WTC11 (cell line): ENCODE measurements at regions not wholly inside any gene's neighbourhood (a gene's known extent, or its start where the extent isn't known, plus 50 kb on each side); places are given as distances from the start of the nearest gene placed in this dataset.
A peak's percentile ranks its signal among the peaks of the same experiment; 100 is the strongest.

ENCODE experiments used
- ATAC-seq: fragments of 200-7000 bp; cut with Tn5 transposase; 2 replicates; pipeline ENCODE4 v1.10.0; 2021; ENCODE audit warnings: mild to moderate bottlenecking, moderate library complexity
- CTCF ChIA-PET: fragments of 300-600 bp; sonication (Branson Sonifier 250); formaldehyde crosslinking; loops from one replicate; lab custom pipeline; 2021; ENCODE audit warnings: antibody characterized with exemption; lab: Charles Lee
- POLR2A ChIA-PET: fragments of 350-600 bp; sonication (Branson Sonifier 250); formaldehyde crosslinking; loops from one replicate; lab custom pipeline; 2021; ENCODE audit warnings: antibody characterized with exemption; lab: Charles Lee
- DNase-seq: peaks from one replicate; pipeline ENCODE4 v3.0.0; 2021; ENCODE audit warnings: low spot score
- H3K27ac Mint-ChIP-seq: 2 replicates; pipeline ENCODE4 v1.8.0; 2021; ENCODE audit warnings: mixed read lengths
- H3K27me3 Mint-ChIP-seq: 2 replicates; pipeline ENCODE4 v1.8.0; 2021; ENCODE audit warnings: low read depth, mild to moderate bottlenecking, moderate library complexity, mixed read lengths
- H3K36me3 Mint-ChIP-seq: 2 replicates; pipeline ENCODE4 v1.8.0; 2021; ENCODE audit warnings: mixed read lengths
- H3K4me1 Mint-ChIP-seq: 2 replicates; pipeline ENCODE4 v1.8.0; 2022; ENCODE audit warnings: mixed read lengths
- H3K4me3 Mint-ChIP-seq: 2 replicates; pipeline ENCODE4 v1.8.0; 2021; ENCODE audit warnings: mild to moderate bottlenecking, moderate library complexity, mixed read lengths
- H3K9me3 Mint-ChIP-seq: 2 replicates; pipeline ENCODE4 v1.8.0; 2021; ENCODE audit warnings: mixed read lengths
- CREM ChIP-seq: sonication (generic); formaldehyde crosslinking; IDR thresholded peaks from 2 replicates; pipeline ENCODE4 v1.8.1; 2022; ENCODE audit warnings: mild to moderate bottlenecking, missing genetic modification reagents, moderate library complexity
- ETV6 ChIP-seq: sonication (generic); formaldehyde crosslinking; IDR thresholded peaks from 2 replicates; pipeline ENCODE4 v1.8.1; 2022; ENCODE audit warnings: mild to moderate bottlenecking, missing genetic modification reagents
- GRHL2 ChIP-seq: fragments of 250-450 bp; sonication (Bioruptor Pico); IDR thresholded peaks from 2 replicates; pipeline ENCODE4 v1.8.0; 2022; ENCODE audit warnings: mild to moderate bottlenecking, moderate library complexity; ENCODE audit not compliant: insufficient replicate concordance, severe bottlenecking
- NR1H2 ChIP-seq: sonication (generic); formaldehyde crosslinking; IDR thresholded peaks from 2 replicates; pipeline ENCODE4 v1.9.0; 2021; ENCODE audit warnings: mild to moderate bottlenecking, moderate library complexity, missing genetic modification reagents
- ZNF219 ChIP-seq: sonication (generic); formaldehyde crosslinking; IDR thresholded peaks from 2 replicates; pipeline ENCODE4 v1.8.0; 2023; ENCODE audit warnings: missing genetic modification reagents, mild to moderate bottlenecking, borderline replicate concordance
- ZNF396 ChIP-seq: fragments of 250-450 bp; sonication (Bioruptor Pico); IDR thresholded peaks from 2 replicates; pipeline ENCODE4 v1.8.0; 2021; ENCODE audit warnings: mild to moderate bottlenecking, moderate library complexity, borderline replicate concordance
- TF ChIP-seq, protein P1 (sequence below): sonication (generic); formaldehyde crosslinking; IDR thresholded peaks from 2 replicates; pipeline ENCODE4 v1.8.0; 2023; ENCODE audit warnings: missing genetic modification reagents, mild to moderate bottlenecking, borderline replicate concordance
- TF ChIP-seq, protein P2 (sequence below): sonication (generic); formaldehyde crosslinking; IDR thresholded peaks from 2 replicates; pipeline ENCODE4 v1.8.1; 2023; ENCODE audit warnings: mild to moderate bottlenecking, missing genetic modification reagents, borderline replicate concordance
- TF ChIP-seq, protein P3 (sequence below): fragments of 250-450 bp; sonication (Bioruptor Pico); IDR thresholded peaks from 2 replicates; pipeline ENCODE4 v1.9.0; 2021; ENCODE audit warnings: moderate library complexity, mild to moderate bottlenecking, inconsistent platforms, borderline replicate concordance
- TF ChIP-seq, protein P4 (sequence below): sonication (generic); formaldehyde crosslinking; IDR thresholded peaks from 2 replicates; pipeline ENCODE4 v1.8.1; 2022; ENCODE audit warnings: low read depth, mild to moderate bottlenecking, moderate library complexity, missing genetic modification reagents, borderline replicate concordance
- TF ChIP-seq, protein P5 (sequence below): sonication (generic); formaldehyde crosslinking; IDR thresholded peaks from 2 replicates; pipeline ENCODE4 v1.8.1; 2022; ENCODE audit warnings: mild to moderate bottlenecking, moderate library complexity, missing genetic modification reagents
- TF ChIP-seq, protein P6 (sequence below): sonication (generic); formaldehyde crosslinking; conservative IDR thresholded peaks from 2 replicates; pipeline ENCODE4 v1.8.1; 2023; ENCODE audit warnings: mild to moderate bottlenecking, low read depth, missing genetic modification reagents, moderate library complexity
- TF ChIP-seq, protein P7 (sequence below): sonication (generic); formaldehyde crosslinking; IDR thresholded peaks from 2 replicates; pipeline ENCODE4 v1.8.1; 2023; ENCODE audit warnings: mild to moderate bottlenecking, missing genetic modification reagents, moderate library complexity
- TF ChIP-seq, protein P8 (sequence below): sonication (generic); formaldehyde crosslinking; IDR thresholded peaks from 2 replicates; pipeline ENCODE4 v1.8.1; 2023; ENCODE audit warnings: mild to moderate bottlenecking, missing genetic modification reagents
- TF ChIP-seq, protein P9 (sequence below): sonication (generic); formaldehyde crosslinking; IDR thresholded peaks from 2 replicates; pipeline ENCODE4 v1.8.0; 2022; ENCODE audit warnings: mild to moderate bottlenecking, missing genetic modification reagents

DNA sequence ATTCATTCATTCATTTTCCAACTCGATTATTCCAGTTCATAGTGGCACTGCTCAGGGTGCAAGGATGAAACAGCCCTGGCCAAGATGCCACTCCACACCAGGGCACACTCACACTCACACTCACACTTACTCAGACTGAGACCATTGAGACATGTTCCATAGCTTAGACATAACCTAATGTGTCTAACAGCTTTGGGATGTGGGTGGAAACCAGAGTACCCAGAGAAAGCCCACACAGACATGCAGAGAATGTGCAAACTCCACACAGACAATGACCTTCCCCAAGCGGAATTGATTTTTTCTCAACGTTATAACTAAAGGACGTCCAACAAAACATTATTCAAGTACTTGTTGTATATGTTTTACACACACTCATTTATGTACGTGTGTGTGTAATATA is 1363.5 kb downstream of the EFNA5 start (continued):
- TF ChIP-seq, protein P1, sequence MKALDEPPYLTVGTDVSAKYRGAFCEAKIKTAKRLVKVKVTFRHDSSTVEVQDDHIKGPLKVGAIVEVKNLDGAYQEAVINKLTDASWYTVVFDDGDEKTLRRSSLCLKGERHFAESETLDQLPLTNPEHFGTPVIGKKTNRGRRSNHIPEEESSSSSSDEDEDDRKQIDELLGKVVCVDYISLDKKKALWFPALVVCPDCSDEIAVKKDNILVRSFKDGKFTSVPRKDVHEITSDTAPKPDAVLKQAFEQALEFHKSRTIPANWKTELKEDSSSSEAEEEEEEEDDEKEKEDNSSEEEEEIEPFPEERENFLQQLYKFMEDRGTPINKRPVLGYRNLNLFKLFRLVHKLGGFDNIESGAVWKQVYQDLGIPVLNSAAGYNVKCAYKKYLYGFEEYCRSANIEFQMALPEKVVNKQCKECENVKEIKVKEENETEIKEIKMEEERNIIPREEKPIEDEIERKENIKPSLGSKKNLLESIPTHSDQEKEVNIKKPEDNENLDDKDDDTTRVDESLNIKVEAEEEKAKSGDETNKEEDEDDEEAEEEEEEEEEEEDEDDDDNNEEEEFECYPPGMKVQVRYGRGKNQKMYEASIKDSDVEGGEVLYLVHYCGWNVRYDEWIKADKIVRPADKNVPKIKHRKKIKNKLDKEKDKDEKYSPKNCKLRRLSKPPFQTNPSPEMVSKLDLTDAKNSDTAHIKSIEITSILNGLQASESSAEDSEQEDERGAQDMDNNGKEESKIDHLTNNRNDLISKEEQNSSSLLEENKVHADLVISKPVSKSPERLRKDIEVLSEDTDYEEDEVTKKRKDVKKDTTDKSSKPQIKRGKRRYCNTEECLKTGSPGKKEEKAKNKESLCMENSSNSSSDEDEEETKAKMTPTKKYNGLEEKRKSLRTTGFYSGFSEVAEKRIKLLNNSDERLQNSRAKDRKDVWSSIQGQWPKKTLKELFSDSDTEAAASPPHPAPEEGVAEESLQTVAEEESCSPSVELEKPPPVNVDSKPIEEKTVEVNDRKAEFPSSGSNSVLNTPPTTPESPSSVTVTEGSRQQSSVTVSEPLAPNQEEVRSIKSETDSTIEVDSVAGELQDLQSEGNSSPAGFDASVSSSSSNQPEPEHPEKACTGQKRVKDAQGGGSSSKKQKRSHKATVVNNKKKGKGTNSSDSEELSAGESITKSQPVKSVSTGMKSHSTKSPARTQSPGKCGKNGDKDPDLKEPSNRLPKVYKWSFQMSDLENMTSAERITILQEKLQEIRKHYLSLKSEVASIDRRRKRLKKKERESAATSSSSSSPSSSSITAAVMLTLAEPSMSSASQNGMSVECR: no peak
- TF ChIP-seq, protein P2, sequence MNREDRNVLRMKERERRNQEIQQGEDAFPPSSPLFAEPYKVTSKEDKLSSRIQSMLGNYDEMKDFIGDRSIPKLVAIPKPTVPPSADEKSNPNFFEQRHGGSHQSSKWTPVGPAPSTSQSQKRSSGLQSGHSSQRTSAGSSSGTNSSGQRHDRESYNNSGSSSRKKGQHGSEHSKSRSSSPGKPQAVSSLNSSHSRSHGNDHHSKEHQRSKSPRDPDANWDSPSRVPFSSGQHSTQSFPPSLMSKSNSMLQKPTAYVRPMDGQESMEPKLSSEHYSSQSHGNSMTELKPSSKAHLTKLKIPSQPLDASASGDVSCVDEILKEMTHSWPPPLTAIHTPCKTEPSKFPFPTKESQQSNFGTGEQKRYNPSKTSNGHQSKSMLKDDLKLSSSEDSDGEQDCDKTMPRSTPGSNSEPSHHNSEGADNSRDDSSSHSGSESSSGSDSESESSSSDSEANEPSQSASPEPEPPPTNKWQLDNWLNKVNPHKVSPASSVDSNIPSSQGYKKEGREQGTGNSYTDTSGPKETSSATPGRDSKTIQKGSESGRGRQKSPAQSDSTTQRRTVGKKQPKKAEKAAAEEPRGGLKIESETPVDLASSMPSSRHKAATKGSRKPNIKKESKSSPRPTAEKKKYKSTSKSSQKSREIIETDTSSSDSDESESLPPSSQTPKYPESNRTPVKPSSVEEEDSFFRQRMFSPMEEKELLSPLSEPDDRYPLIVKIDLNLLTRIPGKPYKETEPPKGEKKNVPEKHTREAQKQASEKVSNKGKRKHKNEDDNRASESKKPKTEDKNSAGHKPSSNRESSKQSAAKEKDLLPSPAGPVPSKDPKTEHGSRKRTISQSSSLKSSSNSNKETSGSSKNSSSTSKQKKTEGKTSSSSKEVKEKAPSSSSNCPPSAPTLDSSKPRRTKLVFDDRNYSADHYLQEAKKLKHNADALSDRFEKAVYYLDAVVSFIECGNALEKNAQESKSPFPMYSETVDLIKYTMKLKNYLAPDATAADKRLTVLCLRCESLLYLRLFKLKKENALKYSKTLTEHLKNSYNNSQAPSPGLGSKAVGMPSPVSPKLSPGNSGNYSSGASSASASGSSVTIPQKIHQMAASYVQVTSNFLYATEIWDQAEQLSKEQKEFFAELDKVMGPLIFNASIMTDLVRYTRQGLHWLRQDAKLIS: no peak
- TF ChIP-seq, protein P3, sequence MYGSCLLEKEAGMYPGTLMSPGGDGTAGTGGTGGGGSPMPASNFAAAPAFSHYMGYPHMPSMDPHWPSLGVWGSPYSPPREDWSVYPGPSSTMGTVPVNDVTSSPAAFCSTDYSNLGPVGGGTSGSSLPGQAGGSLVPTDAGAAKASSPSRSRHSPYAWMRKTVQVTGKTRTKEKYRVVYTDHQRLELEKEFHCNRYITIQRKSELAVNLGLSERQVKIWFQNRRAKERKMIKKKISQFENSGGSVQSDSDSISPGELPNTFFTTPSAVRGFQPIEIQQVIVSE (CRISPR knock-in tag): no peak
- TF ChIP-seq ZNF219 (CRISPR knock-in tag) (no peak), NR1H2 (no peak), ETV6 (CRISPR knock-in tag) (no peak)
- TF ChIP-seq, protein P4, sequence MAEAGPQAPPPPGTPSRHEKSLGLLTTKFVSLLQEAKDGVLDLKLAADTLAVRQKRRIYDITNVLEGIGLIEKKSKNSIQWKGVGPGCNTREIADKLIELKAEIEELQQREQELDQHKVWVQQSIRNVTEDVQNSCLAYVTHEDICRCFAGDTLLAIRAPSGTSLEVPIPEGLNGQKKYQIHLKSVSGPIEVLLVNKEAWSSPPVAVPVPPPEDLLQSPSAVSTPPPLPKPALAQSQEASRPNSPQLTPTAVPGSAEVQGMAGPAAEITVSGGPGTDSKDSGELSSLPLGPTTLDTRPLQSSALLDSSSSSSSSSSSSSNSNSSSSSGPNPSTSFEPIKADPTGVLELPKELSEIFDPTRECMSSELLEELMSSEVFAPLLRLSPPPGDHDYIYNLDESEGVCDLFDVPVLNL (CRISPR knock-in tag): no peak
- TF ChIP-seq, protein P5, sequence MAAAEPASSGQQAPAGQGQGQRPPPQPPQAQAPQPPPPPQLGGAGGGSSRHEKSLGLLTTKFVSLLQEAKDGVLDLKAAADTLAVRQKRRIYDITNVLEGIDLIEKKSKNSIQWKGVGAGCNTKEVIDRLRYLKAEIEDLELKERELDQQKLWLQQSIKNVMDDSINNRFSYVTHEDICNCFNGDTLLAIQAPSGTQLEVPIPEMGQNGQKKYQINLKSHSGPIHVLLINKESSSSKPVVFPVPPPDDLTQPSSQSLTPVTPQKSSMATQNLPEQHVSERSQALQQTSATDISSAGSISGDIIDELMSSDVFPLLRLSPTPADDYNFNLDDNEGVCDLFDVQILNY (CRISPR knock-in tag): no peak
- TF ChIP-seq, protein P6, sequence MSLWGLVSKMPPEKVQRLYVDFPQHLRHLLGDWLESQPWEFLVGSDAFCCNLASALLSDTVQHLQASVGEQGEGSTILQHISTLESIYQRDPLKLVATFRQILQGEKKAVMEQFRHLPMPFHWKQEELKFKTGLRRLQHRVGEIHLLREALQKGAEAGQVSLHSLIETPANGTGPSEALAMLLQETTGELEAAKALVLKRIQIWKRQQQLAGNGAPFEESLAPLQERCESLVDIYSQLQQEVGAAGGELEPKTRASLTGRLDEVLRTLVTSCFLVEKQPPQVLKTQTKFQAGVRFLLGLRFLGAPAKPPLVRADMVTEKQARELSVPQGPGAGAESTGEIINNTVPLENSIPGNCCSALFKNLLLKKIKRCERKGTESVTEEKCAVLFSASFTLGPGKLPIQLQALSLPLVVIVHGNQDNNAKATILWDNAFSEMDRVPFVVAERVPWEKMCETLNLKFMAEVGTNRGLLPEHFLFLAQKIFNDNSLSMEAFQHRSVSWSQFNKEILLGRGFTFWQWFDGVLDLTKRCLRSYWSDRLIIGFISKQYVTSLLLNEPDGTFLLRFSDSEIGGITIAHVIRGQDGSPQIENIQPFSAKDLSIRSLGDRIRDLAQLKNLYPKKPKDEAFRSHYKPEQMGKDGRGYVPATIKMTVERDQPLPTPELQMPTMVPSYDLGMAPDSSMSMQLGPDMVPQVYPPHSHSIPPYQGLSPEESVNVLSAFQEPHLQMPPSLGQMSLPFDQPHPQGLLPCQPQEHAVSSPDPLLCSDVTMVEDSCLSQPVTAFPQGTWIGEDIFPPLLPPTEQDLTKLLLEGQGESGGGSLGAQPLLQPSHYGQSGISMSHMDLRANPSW (CRISPR knock-in tag): no peak

DNA sequence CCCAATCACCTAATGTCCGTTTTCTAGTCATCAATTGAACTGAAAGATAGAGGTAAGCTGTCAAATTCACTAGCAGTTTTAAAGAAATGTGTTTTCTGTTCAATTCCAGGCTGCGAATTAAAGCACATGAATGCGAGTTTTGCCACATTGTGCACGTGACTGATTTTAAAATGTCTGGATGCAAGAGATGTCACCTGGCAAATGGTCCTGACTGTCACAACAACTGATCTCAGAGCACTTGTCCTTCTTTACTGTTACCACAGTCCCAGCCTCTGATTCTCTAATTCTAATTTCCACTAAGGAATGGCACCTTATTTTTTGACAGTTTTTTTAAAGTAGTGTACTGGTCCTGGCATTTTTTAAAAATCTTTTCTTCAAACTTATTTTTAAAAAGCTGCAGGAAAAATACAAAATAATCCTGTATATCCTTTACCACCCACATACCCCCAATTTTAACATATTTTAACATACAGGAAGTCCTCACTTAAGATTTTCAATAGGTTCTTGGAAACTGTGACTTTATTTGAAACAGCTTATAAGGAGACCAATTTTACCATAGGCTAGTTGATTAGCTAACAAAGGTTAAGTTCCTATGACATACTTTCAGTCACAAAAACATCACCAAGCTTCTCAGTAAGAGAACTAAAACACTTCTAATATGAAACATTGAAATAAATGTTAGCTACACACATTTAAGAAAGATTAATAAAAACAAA is 1364.3 kb downstream of the EFNA5 start:
- H3K9me3 Mint-ChIP-seq: no peaks in the 10 kb centered on the region; the same call in 1 of the 2 replicates
- TF ChIP-seq, protein P7, sequence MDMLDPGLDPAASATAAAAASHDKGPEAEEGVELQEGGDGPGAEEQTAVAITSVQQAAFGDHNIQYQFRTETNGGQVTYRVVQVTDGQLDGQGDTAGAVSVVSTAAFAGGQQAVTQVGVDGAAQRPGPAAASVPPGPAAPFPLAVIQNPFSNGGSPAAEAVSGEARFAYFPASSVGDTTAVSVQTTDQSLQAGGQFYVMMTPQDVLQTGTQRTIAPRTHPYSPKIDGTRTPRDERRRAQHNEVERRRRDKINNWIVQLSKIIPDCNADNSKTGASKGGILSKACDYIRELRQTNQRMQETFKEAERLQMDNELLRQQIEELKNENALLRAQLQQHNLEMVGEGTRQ (CRISPR knock-in tag): peak; percentile 67
- TF ChIP-seq, protein P8, sequence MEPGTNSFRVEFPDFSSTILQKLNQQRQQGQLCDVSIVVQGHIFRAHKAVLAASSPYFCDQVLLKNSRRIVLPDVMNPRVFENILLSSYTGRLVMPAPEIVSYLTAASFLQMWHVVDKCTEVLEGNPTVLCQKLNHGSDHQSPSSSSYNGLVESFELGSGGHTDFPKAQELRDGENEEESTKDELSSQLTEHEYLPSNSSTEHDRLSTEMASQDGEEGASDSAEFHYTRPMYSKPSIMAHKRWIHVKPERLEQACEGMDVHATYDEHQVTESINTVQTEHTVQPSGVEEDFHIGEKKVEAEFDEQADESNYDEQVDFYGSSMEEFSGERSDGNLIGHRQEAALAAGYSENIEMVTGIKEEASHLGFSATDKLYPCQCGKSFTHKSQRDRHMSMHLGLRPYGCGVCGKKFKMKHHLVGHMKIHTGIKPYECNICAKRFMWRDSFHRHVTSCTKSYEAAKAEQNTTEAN: no peak
- TF ChIP-seq, protein P9, sequence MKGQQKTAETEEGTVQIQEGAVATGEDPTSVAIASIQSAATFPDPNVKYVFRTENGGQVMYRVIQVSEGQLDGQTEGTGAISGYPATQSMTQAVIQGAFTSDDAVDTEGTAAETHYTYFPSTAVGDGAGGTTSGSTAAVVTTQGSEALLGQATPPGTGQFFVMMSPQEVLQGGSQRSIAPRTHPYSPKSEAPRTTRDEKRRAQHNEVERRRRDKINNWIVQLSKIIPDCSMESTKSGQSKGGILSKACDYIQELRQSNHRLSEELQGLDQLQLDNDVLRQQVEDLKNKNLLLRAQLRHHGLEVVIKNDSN (CRISPR knock-in tag): 0 out of 2 replicates have a peak, but pooled peaks have one; percentile 38
- TF ChIP-seq CREM (CRISPR knock-in tag): no peak
- TF ChIP-seq ZNF396 (CRISPR knock-in tag): no peak
- TF ChIP-seq GRHL2 (CRISPR knock-in tag): no peak

More for the DNA sequence above, 1364.3 kb downstream of the EFNA5 start:
- POLR2A ChIA-PET: no interaction called here
- Mint-ChIP-seq H3K4me1 (peaks cover 42% of the 10 kb centered on the region), H3K27ac (peak overlapping the region; percentile 88), H3K36me3 (no peaks in the 10 kb centered on the region), H3K27me3 (no peaks in the 10 kb centered on the region), H3K4me3 (no peak overlapping the region)
- CTCF ChIA-PET: interaction anchor here (1.1 kb wide), 1 partner anchor 148 kb away, joined by 3 read pairs; no protein-coding TSS in a partner anchor
- ATAC-seq: peak; percentile 81
- DNase-seq: no peak
